GM12874 (cell line): ENCODE measurements at regions not wholly inside any gene's neighbourhood (a gene's known extent, or its start where the extent isn't known, plus 50 kb on each side); places are given as distances from the start of the nearest gene placed in this dataset.

Experiments
- TF ChIP-seq, protein P1 (sequence below): IDR thresholded peaks from 2 replicates; pipeline ENCODE4 v1.5.1; 2011; ENCODE audit warnings: low read depth, mild to moderate bottlenecking, control low read depth, low read length, moderate library complexity; ENCODE audit not compliant: insufficient read depth

DNA sequence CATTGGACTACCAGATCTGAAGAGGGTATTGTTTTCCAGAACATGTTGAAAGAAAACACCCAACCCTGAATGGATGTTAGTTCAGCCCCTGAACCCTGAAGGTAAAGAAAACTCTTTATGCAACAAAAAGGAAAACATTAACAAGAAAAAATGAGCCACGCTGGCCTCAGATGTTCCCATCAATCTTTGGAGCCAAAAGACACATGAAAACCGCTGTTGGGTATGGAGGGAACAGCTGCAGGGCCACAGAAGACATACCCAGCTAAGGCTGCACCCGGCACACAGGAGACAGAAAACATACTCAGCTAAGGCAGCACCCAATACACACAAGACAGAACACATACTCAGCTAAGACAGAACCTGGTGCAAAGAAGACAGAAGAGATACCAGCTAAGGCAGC lies 51.3 kb upstream of the GALNT9 start:
- TF ChIP-seq, protein P1, sequence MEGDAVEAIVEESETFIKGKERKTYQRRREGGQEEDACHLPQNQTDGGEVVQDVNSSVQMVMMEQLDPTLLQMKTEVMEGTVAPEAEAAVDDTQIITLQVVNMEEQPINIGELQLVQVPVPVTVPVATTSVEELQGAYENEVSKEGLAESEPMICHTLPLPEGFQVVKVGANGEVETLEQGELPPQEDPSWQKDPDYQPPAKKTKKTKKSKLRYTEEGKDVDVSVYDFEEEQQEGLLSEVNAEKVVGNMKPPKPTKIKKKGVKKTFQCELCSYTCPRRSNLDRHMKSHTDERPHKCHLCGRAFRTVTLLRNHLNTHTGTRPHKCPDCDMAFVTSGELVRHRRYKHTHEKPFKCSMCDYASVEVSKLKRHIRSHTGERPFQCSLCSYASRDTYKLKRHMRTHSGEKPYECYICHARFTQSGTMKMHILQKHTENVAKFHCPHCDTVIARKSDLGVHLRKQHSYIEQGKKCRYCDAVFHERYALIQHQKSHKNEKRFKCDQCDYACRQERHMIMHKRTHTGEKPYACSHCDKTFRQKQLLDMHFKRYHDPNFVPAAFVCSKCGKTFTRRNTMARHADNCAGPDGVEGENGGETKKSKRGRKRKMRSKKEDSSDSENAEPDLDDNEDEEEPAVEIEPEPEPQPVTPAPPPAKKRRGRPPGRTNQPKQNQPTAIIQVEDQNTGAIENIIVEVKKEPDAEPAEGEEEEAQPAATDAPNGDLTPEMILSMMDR: no peak

DNA sequence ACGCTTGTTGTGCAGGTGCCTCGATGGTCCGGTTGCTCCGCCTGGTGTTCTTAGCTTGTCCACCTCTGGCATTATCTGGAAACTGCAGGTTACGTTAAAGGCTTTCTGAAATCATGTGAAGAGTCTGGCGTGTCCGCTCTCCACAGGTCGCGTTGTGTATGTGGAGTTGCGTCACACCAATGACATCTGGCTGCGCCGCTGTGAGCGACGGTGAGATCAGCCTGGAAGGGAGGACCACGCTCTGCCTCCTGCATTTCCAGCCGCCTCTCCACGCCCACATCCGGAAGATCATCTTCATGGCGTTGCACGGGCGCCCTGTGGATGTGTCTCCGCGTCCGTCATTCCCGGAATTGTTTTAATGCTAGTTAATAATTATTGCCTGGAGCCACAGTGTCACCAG lies 50.6 kb upstream of the GALNT9 start:
- TF ChIP-seq, protein P1: no peak

DNA sequence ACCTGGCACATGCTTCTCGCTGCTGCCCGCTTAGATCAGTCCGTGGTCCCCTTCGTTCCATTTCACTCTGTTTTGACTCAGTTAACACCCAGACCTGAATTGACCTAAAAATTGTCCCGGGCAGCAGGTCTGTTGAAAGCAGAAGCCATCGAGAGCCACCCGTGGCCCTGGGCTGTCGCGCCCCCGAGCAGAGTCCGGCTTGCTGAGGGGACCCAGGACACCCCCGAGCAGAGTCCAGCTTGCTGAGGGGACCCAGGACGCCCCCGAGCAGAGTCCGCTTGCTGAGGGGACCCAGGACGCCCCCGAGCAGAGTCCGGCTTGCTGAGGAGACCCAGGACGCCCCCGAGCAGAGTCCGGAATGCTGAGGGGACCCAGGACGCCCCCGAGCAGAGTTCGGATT lies 50.2 kb upstream of the GALNT9 start:
- TF ChIP-seq, protein P1: no peak
